NB4 (cell line): ENCODE measurements at regions not wholly inside any gene's neighbourhood (a gene's known extent, or its start where the extent isn't known, plus 50 kb on each side); places are given as distances from the start of the nearest gene placed in this dataset.

Source experiments
- DNase-seq: peaks from one replicate; pipeline ENCODE4 v3.0.0; 2010; ENCODE audit warnings: low read depth
- H3K4me3 ChIP-seq: one replicate; pipeline ENCODE4 v1.5.1; 2011; ENCODE audit warnings: mild to moderate bottlenecking, low read depth, low read length, moderate library complexity
- MYC ChIP-seq: IDR thresholded peaks from 2 replicates; pipeline ENCODE4 v1.6.1; 2011; ENCODE audit warnings: low read depth, low read length
- POLR2A ChIP-seq: IDR thresholded peaks from 2 replicates; pipeline ENCODE4 v1.6.1; 2011; ENCODE audit warnings: mild to moderate bottlenecking; ENCODE audit not compliant: insufficient read length; ENCODE audit errors: extremely low read depth
- TF ChIP-seq, protein P1 (sequence below): IDR thresholded peaks from one replicate; pipeline ENCODE4 v1.5.1; 2012; ENCODE audit warnings: low read depth, low read length
- TF ChIP-seq, protein P2 (sequence below): IDR thresholded peaks from 2 replicates; pipeline ENCODE4 v1.6.1; 2011; ENCODE audit warnings: low read depth, low read length

DNA sequence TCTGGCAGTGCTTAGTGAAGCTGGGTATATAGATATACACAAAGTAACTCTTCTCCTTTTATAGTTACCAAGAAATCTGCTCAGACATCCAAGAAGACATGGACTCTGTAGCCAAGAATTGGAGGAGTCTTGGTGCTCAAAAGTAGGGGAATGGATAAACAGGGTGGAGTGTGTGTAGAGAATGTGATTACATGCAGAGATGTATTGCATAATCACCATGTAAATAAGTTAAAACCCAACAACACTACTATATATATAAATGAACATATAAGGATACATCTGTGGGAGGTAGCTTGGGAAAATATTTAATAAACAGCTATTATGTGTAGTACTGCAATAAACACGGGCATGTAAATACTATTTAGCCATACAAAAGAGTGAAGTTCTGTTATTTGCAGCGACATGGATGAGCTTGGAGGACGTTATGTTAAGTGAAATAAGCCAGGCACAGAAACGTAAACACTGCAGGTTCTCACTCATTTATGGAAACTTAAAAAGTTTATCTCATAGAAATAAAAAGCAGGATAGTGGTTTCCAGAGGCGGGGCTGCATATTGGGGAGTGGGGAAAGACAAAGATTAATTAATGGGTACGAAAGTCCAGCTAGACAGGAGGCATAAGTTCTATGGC, 207.5 kb downstream of the TENT4A start:
- TF ChIP-seq, protein P1, sequence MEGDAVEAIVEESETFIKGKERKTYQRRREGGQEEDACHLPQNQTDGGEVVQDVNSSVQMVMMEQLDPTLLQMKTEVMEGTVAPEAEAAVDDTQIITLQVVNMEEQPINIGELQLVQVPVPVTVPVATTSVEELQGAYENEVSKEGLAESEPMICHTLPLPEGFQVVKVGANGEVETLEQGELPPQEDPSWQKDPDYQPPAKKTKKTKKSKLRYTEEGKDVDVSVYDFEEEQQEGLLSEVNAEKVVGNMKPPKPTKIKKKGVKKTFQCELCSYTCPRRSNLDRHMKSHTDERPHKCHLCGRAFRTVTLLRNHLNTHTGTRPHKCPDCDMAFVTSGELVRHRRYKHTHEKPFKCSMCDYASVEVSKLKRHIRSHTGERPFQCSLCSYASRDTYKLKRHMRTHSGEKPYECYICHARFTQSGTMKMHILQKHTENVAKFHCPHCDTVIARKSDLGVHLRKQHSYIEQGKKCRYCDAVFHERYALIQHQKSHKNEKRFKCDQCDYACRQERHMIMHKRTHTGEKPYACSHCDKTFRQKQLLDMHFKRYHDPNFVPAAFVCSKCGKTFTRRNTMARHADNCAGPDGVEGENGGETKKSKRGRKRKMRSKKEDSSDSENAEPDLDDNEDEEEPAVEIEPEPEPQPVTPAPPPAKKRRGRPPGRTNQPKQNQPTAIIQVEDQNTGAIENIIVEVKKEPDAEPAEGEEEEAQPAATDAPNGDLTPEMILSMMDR, result no peak
- TF ChIP-seq MYC, result no peak
- TF ChIP-seq, protein P2, sequence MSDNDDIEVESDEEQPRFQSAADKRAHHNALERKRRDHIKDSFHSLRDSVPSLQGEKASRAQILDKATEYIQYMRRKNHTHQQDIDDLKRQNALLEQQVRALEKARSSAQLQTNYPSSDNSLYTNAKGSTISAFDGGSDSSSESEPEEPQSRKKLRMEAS, result no peak
- no peak for TF ChIP-seq POLR2A
- H3K4me3 ChIP-seq, result no peak overlapping the region
- DNase-seq, result no peak

DNA sequence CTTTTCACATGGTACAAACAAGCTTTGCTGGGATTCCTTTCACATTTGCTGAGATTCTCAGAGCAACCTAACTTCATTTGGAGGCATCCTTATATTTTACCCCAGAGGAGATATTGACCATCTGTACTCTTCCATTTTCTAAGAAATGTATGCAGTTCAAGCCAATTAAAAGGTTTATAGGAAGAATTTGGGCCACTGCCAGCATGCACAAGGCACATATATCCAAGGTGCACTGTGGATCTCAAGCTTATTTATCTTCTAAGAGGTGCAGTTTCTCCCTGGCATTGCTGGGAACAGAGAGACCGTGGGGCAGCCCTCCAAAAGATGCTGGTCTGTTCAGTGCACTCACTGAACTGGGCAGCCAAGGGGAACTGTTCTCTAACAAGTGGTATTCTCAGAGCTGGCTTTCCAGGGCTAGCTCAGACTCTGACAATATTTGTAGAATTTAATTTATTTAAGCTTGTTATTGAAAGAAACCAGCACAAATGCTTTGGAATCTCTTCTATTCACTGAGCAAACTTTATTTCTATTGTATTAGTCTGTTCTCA, 213.3 kb downstream of the TENT4A start:
- no peak for DNase-seq
- no peak overlapping the region for H3K4me3 ChIP-seq
- TF ChIP-seq, protein P2, result no peak
- TF ChIP-seq, protein P1, result no peak
- TF ChIP-seq MYC, result no peak
- no peak for TF ChIP-seq POLR2A

DNA sequence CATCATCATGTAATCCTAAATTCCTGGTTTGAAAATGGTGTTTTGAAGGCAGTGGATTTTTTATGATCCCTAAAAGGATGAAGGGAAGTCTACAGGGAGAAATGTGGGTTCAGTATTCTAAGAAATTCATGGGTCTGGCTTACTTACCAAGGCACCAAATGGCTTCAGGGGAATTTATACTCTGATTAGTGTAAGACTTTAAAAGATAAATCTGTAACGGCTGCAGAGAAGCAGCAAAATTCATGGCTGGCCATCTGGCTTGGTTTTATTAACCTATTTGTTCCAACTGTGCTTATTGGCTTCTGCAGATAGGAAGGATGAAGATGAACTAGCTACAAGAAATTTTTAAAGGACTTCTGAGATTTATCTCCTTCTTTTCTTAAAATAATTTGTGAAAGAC, 222.8 kb downstream of the TENT4A start:
- H3K4me3 ChIP-seq, result no peak overlapping the region
- TF ChIP-seq, protein P2, result no peak
- TF ChIP-seq, protein P1, result no peak
- TF ChIP-seq POLR2A, result no peak
- no peak for TF ChIP-seq MYC
- DNase-seq, result no peak

DNA sequence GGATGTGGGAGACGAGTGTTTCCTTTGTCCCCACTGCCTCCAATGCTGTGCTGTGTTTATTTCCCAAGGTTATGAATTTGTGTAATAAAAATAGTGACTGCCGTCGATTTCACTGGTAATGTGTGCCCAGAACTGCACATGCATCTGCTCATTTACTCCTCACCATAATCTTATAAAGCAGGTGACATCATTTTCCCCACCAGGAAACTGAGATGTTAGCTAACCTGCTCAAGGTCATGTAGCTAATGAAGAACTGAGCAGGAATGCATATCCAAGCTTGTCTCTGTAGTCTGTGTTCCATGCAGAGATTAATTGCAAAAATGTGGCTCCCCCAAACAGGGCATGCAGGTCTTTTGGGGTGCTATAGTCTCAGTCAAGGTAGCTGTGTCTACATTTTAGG, 224.4 kb downstream of the TENT4A start:
- TF ChIP-seq, protein P2, result no peak
- TF ChIP-seq, protein P1, result no peak
- TF ChIP-seq POLR2A (no peak), MYC (no peak)
- no peak overlapping the region for H3K4me3 ChIP-seq
- no peak for DNase-seq

DNA sequence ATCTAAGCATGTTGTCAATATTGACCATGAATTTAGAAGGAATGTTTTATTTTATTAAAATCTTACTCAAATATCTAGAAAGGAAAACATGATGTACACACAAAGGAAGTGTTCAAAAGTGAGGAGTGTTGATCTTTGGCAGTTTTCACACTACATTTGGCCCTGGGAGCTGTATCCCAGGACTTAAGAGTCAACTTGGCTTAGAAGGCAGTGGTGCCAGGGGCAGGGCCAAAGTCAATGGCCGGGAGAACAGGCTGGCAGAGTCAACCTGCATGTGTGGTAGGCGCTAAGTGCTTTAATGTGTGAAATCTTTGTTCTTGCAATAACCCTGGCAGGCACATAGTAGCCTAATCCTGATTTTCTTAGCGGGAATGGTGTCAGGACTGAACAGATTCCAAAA, 228.4 kb downstream of the TENT4A start:
- TF ChIP-seq POLR2A, result no peak
- TF ChIP-seq, protein P1, result no peak
- TF ChIP-seq, protein P2, result no peak
- no peak overlapping the region for H3K4me3 ChIP-seq

More for the DNA sequence above, 228.4 kb downstream of the TENT4A start:
- DNase-seq, result no peak
